ENCODE measurements at regions not wholly inside any gene's neighbourhood (a gene's known extent, or its start where the extent isn't known, plus 50 kb on each side); places are given as distances from the start of the nearest gene placed in this dataset.
A peak's percentile ranks its signal among the peaks of the same experiment; 100 is the strongest.

DNA sequence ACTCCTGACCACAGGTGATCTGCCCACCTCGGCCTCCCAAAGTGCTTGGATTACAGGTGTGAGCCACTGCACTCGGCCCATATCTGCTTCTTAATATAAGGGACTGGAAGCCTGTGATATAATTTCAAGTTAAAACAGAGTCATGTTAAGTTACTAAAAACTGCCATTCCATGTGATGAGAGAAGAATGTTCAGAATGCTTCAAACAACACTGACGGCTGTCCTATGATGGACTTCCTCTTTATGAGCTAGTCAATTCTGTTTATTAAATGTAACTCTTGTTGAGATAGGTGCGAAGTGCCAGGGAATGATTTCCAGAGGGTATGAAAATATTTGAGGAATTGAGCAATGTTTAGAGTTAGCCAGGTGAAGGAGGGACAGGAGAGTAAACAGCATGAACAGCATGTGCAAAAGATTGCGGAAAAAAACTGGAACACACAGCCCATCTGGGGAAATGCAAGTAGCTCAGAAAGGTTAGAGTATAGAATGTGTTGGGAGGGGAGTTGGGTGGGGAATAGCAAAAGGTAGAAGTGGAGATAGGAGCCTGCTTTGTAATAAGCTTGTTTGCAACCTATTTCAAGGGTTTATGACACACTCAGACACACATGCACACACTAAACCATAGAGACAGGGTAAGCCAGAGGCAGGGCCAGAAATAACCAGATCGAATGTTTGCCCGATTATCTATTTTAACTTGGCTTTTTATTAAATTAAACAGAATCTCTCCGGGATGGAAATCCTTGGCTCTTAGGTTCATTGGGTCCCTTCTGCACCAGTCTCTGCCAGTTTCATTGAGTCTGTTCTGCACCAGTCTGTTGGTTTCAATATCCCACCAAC is 135.6 kb upstream of the COX10 start:
- no peak for DNase-seq (ENCODE audit: low spot score)

DNA sequence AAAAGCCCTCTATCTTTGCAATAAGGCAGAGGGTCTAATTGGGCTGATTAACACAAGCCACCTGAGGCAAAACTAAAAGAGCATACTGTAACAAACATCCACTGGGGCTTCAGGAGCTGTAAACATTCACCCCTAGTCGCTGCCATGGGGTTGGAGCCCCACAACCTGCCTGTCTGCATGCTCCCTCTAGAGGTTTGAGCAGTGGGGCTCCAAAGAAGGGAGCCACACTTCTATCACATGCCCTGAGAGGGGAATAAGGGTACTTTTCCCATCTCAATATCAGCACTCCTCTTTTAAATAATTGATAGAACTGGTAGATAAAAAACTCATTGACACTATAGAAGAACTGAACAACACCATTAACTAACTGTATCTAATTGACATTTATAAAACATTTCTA is 130.1 kb upstream of the COX10 start:
- no peak for DNase-seq (ENCODE audit: low spot score)

- no peak for DNase-seq (ENCODE audit: low spot score)
Measured at GRCh38 chr17:13940858-13941665, 128.2 kb upstream of the COX10 start.

GRCh38 chr17:13941781-13942180 is 127.5 kb upstream of the COX10 start:
- no peak for DNase-seq (ENCODE audit: low spot score)

DNA sequence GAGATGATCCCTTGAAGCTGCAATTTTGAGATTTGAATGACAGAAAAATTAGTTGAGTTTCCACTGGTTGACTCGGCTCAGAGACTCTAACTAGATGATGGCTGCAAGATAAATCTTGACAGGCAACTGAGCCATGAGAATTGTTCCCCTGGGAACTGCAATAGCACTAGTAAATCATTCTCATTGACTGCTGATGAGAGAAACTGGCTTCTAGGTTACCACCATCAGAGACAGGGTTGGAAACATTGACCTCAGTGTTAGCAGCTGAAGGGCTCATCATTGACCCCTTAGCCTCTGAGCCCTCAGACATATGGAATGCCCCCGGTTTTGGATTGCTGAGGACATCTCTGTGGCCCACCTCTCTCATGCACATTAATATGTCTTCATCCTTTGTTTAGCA is 125.4 kb upstream of the COX10 start:
- no peak for DNase-seq (ENCODE audit: low spot score)

GRCh38 chr17:13947499-13947898 is 121.8 kb upstream of the COX10 start:
- DNase-seq (ENCODE audit: low spot score) = no peak

- no peak for DNase-seq (ENCODE audit: low spot score)
Measured at GRCh38 chr17:13952009-13952750, 117.1 kb upstream of the COX10 start.

- DNase-seq (ENCODE audit: low spot score) = no peak
Measured at GRCh38 chr17:13953841-13954240, 115.5 kb upstream of the COX10 start.

GRCh38 chr17:13957636-13958035 is 111.7 kb upstream of the COX10 start:
- DNase-seq (ENCODE audit: low spot score) = no peak

GRCh38 chr17:13958773-13959172 is 110.5 kb upstream of the COX10 start:
- DNase-seq (ENCODE audit: low spot score) = no peak

GRCh38 chr17:13961265-13961664 is 108.0 kb upstream of the COX10 start:
- DNase-seq (ENCODE audit: low spot score) = no peak

DNA sequence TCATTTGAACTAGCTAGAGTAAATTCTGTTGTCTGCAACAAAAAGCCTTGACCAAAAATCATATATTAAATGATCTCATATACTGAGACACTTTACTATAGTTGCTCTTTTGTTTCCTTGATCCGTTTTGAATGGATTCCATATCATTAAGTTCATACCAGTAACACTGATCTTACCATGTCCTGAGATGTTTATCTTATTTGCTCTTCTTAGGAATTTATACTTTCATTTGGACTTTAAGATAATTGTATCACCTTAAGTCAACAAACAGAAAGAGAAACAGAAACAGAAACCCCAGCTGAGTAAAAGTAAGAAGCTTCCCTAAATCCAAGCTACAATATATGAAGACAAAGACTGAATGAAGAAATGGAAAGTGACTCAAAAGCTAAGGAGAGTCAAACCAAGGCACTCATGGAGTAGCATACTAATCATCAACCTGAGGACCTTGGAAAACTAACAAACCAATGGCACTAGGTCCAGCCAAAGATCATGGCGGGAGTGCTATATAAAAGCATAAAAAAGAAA is 106.5 kb upstream of the COX10 start:
- no peak for DNase-seq (ENCODE audit: low spot score)

- peak; percentile 47 for DNase-seq (ENCODE audit: low spot score)
Measured at GRCh38 chr17:13967416-13967815, 101.9 kb upstream of the COX10 start.

- no peak for DNase-seq (ENCODE audit: low spot score)
Measured at GRCh38 chr17:13970531-13970930, 98.8 kb upstream of the COX10 start.

- DNase-seq (ENCODE audit: low spot score) = no peak
Measured at GRCh38 chr17:13973960-13974651, 95.2 kb upstream of the COX10 start.

DNA sequence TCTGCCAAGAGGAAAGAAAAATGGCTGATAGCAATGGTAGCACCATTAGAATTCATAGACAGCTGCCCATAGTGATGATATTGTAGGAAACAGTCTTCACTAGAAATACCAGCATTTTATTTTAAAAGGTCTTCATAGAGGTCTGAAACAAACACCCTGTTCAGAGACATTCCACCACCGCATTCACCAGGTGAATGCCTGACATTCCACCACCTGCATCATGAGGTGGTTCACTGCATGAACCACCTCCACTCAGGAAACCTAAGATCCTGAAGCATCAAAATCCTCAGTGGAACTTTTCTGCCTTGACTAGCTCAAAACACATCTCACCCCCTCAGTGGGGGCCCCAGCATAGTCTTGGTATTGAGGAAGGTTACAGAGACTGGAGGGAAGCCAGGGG is 91.5 kb upstream of the COX10 start:
- no peak for DNase-seq (ENCODE audit: low spot score)

GRCh38 chr17:13978478-13978877 is 90.8 kb upstream of the COX10 start:
- DNase-seq (ENCODE audit: low spot score) = no peak

DNA sequence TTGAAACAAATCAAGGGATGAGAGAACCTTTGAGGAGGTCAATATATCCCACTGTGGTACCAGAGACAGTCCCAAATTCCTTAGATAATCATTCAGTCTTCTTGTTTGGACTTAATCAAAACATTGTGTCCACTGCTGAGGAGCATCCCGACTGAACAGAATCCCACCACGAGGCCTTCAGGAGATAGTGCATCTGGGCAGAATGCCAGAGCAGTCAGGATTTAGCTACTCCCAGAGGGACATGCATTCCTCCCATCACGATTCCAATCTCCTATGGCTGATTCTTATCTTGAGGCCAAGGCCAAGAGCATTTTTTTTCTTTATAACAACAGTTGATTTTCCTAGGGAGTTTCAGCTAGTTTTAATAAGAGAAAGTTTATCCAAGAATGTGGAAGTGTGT is 87.4 kb upstream of the COX10 start:
- DNase-seq (ENCODE audit: low spot score) = no peak

DNA sequence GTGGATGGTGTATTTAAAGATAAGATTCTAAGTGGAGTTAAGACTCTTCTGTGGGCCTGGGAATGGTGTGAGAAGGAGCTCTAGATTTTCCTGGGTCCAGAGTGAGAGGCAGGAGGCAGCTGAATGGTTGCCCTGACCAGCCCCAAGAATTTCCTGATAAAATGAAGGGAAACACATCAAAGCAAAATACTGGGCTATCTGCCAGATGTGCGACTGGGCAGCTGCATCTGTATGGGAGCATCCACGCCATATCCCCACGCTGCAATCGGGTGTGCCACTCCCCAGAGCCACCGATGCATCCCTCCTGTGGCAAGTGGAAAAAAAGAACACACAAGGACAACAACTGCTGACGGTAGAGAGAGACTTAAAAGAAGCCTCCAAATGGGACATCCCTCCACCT is 84.3 kb upstream of the COX10 start:
- DNase-seq (ENCODE audit: low spot score) = no peak

GRCh38 chr17:13986855-13987254 is 82.4 kb upstream of the COX10 start:
- DNase-seq (ENCODE audit: low spot score) = no peak

DNA sequence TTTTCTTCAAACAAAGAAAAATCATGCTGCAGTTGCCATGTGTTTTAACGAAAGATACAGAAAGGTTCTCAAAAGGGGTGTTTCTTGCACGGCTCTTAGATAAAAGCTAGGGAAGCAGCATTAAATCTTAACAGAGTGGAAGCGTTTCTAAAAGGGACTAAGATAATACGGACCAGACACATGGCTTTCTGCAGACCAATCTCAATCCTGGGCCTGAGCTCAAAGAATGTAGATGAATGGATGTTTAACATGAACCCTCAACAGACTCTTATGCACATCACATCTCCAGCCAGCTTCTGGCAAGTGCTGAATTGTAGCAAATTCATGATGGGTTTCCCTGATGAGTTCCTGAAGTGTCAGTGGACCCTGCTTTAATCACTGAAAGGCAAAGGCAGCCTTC is 80.2 kb upstream of the COX10 start:
- DNase-seq (ENCODE audit: low spot score) = no peak

DNA sequence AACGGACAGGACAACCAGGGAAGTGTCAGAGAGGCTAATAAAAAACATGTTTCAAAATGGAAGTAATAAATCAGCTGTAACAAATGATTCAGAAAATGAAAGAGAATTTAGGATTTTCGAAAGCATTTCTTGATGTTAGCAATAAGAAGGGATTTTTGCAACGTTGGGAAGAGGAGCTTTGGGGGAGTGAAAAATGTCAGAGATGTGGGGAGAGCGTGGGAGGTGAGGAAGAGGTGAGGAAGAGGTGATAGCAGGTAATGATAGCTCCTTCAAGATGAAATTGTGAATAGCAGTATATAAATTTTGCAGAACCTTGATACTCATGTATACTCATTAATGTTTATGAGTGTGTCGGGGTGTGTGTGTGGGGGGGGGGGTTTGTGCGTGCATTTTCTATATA is 76.2 kb upstream of the COX10 start:
- DNase-seq (ENCODE audit: low spot score) = no peak
